ENCODE measurements at regions not wholly inside any gene's neighbourhood (a gene's known extent, or its start where the extent isn't known, plus 50 kb on each side); places are given as distances from the start of the nearest gene placed in this dataset.

GRCh38 chr9:104319685-104320084 is 184.4 kb upstream of the OR13F1 start:
- TF ChIP-seq CTCF (IDR thresholded peaks at IDR 0.05) (no peak), POLR2A (IDR thresholded peaks at IDR 0.05; ENCODE audit: low read depth) (no peak)
